CD4-positive, alpha-beta T cell treated with Interleukin-2 at 100 ng/mL for 4 hours (primary cell): ENCODE measurements at regions not wholly inside any gene's neighbourhood (a gene's known extent, or its start where the extent isn't known, plus 50 kb on each side); places are given as distances from the start of the nearest gene placed in this dataset.

Experiments
- DNase-seq: peaks from one replicate; pipeline ENCODE4 v3.0.0-alpha.2; 2020; ENCODE audit warnings: low spot score

DNA sequence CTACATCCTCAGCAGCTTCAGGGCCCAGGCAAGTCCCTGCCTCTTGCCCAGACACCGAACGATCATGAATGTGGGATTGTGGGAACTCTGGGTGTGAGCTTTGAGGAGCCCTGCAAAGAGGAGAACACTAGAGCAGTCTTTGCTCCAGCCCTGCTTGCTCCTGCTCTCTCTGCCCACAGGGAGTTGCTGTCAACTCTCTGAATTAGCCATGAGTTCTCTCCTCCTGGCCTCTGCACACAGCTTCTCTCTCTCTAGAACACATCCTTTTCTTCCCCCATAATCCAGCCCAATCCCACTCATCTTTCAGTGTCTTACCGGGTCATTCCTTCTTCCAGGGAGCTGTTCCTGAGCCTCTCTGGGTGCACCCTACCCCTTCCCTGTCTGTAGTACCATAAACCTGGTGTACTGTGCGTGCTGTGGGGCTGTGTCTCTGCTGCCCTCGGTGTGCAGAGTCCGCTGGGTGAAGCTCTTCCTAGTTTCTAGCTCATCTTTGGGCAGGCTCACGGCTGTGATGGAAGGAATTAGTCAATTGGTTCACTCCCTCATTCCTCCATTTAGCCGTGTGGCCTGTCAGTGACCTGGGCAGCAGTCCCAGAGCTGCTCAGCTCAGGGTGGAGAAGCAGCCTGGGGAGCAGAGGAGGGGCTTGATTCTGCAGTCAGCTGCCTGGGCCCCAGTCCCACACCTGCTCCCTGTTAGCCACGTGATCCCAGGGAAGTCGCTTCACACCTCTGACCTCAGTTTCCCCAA, 132.9 kb upstream of the HDAC4 start:
- DNase-seq, result no peak

- no peak for DNase-seq
Measured at GRCh38 chr2:239532859-239533258, 132.0 kb upstream of the HDAC4 start.

GRCh38 chr2:239532250-239532649, 131.4 kb upstream of the HDAC4 start:
- DNase-seq, result no peak

DNA sequence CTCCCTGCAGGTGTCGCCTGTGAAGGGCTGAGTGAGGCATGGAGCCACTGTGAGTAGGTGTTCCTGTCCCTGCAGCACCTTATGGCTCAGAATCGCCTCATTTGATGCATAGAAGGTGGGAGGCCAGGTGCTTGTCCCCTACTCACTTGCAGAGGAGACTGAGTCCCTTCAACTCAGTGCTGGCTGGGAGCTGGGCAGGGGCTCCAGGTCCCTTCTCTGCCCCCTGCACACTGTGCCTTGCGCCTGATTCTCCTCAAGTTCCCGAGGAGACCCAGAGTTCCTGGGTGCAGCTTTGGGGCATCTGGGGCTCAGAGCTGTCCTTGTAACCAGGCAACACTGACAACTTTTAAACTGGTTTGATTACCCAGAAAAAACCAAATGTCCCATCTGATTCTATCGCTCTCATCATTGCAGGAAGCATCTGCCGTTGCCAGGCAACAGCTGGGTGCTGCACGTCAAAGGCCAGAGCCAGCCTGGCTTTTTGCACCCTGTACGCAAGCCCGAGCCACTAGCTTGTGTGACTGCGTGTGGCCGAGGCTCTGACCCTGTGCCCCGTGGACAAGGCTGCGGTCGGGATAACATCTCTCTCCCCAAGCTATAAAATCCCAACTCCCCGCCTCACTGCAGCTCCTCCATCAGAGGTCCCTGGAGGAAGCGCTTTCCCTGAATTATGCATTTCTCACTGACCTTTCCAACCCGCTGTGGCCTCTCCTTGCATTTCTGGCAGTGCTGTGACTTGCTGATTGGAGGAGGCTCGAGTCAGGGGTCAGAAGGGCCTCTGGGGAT, 130.8 kb upstream of the HDAC4 start:
- DNase-seq, result no peak

DNA sequence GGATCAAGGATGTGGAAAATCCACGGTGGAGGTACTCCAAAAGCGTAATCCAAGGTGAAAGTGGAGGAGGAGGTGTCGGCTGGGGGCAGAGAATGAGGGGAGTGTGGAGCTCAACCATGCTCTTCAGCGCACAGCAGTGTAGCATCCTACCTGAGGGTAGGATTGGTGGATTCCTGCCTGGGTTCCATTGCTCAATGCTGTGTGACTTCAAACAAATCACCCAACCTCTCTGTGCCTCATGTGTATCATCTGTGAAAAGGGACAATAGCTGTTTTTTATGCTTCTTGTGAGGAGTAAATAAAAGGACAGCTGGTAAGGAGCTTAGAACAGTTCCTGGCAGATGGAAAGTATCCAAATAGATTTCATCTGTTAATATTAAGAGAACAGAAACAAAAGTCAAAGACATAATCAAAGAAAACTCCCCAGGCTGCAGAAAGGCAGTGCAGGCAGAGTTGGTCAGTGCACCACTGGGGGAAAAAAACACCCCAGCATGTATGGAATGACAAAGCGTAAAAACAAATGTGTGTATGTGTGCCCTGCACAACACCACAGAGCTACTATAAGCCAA, 130.0 kb upstream of the HDAC4 start:
- DNase-seq, result no peak

DNA sequence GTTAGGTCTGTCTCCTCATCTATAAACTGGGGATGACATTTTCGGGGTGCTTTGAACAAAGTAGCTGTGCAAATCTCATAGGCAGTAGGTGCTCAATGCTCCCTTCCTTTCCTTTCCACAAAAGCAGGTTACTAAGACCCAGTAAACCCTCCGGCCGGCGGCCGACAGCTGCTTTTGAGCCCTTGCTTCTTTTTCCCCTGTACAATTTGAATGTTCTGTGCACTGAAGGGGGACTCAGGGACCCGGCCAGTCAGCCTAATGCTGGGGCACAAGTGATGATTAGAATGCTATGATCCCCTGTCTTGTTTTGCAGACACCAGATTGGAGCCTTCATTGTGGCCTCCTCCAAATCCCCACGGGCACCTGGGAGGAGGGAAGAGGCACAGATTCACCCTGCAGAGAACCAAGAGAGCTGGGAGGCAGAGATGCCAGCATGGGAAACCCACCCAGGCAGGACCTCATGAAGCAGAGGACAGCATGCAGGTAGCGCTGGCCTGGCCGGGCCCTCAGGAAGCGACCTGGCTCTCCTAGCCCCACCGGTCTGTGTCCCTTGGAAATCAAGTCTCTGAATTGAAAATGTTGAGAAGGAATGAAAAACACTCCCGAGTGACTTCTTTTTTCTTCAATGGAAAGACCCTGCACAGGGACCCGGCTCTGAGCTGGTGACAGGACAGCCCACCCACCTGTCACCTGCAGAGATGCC, 128.6 kb upstream of the HDAC4 start:
- no peak for DNase-seq

- no peak for DNase-seq
Measured at GRCh38 chr2:239528883-239529282, 128.1 kb upstream of the HDAC4 start.

DNA sequence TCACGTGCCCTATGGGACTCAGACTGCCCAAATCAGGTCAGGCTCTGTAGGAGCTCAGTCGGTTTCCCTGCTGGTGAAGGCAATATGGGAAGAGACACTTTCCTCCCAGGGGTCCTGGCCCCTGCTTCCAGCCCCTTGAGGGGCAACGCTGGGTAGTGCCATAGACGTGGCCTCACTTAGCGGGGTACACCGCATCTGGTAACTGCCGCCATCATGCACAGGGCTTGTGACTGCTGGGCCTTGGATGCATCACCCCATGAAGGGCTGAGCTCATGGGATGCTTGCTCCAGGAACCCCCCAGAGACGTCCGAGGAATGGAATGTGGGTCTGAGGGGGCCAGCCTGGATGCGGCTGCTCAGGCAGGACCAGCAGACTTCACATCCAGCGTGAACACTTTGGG, 127.3 kb upstream of the HDAC4 start:
- no peak for DNase-seq

DNA sequence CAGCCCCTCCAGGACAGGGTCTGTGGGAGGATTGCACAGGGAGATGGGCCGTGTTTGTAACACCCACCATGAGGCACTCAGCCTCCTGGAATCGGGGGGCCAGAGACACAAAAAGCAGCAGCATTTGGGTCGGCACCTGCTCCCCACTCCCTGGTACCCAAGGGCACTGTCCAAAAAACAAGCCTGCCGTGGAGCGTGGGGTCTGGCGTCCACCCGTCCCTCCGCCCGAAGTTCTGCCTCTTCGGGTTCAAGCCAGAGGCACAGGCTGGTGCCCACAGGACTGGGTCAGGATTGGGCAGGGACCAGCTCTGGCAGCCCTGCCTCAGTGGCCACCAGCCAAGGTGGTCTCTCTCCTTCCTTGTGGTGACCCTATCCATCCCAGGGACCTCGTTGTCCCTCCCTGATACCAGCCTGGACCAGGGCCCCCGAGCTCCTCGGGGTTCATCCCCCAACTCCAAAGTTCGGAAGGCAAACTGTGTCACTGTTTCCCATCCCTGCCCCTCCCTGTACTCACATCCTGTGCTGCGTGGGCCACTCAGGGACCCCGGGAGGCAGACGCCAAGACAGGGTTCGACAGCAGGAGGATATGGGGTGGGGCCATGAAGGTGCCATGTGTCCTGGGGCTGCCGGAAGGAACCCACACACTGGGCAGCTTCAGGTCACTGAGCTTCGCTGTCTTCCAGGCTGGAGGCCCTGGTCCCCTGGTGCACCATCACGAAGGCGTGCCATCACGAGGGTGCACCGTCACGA, 126.0 kb upstream of the HDAC4 start:
- DNase-seq, result no peak

- no peak for DNase-seq
Measured at GRCh38 chr2:239526038-239526437, 125.2 kb upstream of the HDAC4 start.

GRCh38 chr2:239523954-239524330, 123.1 kb upstream of the HDAC4 start:
- no peak for DNase-seq

DNA sequence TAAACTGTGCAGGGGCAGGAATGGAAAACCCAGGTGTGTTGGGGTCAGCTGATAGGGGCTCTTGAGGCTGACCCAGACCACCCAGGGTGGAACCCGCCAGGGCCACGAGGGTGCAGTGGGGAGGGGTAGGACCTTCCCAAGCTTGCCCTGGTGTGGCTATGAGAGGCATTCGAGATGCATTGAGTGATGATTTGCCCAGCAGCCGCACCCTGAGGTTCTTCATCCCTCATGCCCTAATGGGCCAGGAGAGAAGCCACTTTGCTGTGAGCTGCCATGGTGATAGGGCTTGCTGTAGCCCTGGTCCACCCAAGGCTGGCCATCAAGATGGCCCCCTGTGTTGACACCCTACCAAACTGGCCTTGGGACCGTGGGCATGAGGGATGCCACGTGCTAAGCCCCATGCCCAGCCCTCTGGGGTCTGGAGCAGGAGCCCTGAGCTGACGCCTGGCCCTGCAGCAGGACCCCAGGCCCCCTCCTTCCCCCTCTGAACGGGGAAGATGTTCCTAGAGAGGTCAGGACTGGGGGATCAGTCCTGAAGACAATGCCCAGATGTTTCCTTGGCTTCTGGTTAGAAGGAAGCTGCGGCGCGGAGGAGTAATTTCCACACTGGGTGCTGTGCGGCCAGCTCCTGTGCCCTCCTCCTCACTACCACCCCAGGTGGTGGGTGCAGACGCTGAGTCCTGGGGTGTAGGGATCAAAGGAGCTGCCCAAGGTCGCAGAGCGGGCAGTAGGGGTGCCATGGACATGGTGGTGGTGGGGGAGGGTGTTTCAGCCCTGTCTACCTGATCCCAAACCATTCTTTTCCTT, 122.5 kb upstream of the HDAC4 start:
- no peak for DNase-seq

GRCh38 chr2:239522740-239523119, 121.9 kb upstream of the HDAC4 start:
- no peak for DNase-seq

GRCh38 chr2:239522002-239522739, 121.4 kb upstream of the HDAC4 start:
- no peak for DNase-seq

DNA sequence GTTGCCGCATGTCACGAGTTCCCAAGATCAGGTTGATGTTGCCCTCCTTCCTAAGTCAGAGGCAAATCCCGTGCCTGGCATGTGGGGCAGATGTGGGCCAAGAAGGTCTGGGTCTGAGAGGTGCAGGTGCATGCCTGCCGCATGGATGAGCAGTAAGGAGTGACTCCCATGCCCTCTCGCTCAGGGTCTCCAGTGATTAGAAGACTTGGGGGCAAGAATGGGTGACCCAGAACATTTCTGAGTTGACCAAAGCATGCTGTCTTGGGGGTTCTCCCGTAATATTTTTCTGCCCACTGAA, 120.6 kb upstream of the HDAC4 start:
- DNase-seq, result no peak

- DNase-seq, result no peak
Measured at GRCh38 chr2:239520811-239521517, 120.1 kb upstream of the HDAC4 start.

DNA sequence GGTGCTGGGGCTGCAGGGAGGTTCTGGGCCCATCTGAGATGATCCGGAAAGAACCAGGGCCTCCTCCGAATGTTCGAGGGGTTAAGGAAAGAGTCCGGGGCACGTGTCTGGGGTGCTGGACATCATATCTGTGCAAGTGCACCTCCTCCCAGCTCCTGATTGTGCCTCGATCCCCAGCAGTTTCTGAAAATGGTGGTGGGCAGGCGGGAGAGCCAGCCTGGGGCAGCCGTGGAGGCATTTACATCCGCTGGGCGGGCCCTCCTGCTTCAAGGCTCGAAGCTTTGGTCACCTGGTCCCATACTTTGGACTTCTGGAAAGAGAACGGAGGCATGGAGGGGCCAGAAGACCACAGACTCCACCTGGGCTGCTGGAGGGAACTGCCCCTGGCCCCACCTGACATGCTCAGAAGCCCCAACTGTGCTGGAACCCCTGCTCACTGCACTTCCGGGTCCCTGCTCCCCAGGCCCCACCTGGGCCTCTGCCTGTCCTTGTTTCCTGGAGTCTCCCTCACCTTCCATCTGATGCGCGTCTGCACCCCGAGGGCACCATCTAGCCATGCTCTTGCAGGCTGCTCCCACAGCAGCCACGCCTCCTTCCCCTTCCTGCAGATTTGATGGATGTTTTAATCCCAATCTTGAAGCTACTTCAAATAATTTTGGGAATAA, 119.2 kb upstream of the HDAC4 start:
- DNase-seq, result no peak

GRCh38 chr2:239519089-239519920, 118.5 kb upstream of the HDAC4 start:
- DNase-seq, result no peak
